Prostate gland (tissue), 2 donors: ENCODE measurements at regions not wholly inside any gene's neighbourhood (a gene's known extent, or its start where the extent isn't known, plus 50 kb on each side); places are given as distances from the start of the nearest gene placed in this dataset.

Experiments used
- DNase-seq: peaks from one replicate; pipeline ENCODE4 v3.0.0-alpha.2; 2019; ENCODE audit warnings: low spot score
- H3K27ac ChIP-seq, 2 donors: fragments of 200-600 bp; sonication (generic); 2 replicates each; pipeline ENCODE4 v1.5.1; 2017 to 2019
- H3K27me3 ChIP-seq: fragments of 200-600 bp; sonication (generic); replicated peaks from 2 replicates; pipeline ENCODE4 v1.5.1; 2019; ENCODE audit not compliant: insufficient read depth
- H3K36me3 ChIP-seq, 2 donors: fragments of 200-600 bp; sonication (generic); 1 replicate in 1 of 2; 2 replicates in 1 of 2; pipeline versions ENCODE4 v1.5.1 to v1.8.1; 2017 to 2019
- H3K4me1 ChIP-seq: fragments of 200-600 bp; sonication (generic); replicated peaks from 2 replicates; pipeline ENCODE4 v1.5.1; 2019
- H3K4me3 ChIP-seq, 2 donors: fragments of 200-600 bp; sonication (generic); 2 replicates each; pipeline ENCODE4 v1.5.1; 2017 to 2019
- H3K9me3 ChIP-seq: fragments of 200-600 bp; sonication (generic); 2 replicates; pipeline ENCODE4 v1.5.1; 2017
- CTCF ChIP-seq, 4 experiments: fragments of 200-600 bp in 2 of 4; fragments of 450-650 bp in 2 of 4; sonication (generic) in 2 of 4; IDR thresholded peaks; 1 replicate in 3 of 4; 2 replicates in 1 of 4; pipeline ENCODE4 v1.5.1; 2016 to 2019; ENCODE audit warnings: antibody characterized with exemption in 4 of 4, mild to moderate bottlenecking in 2 of 4, moderate library complexity in 2 of 4
- POLR2A ChIP-seq: fragments of 450-650 bp; IDR thresholded peaks from one replicate; pipeline ENCODE4 v1.6.1; 2016; ENCODE audit warnings: antibody characterized with exemption, mild to moderate bottlenecking
- POLR2AphosphoS5 ChIP-seq: sonication (generic); formaldehyde crosslinking; IDR thresholded peaks from one replicate; pipeline ENCODE4 v1.6.1; 2017; ENCODE audit warnings: antibody characterized with exemption
- WGBS: methylation state at CpG from one replicate; pipeline ENCODE4 v1.1.5; 2018; 5-methylcytosine and 5-hydroxymethylcytosine counted together
- intact Hi-C: fragments of 100-400 bp; cut with DNase I; formaldehyde crosslinking; loops from one replicate; pipeline ENCODE4 v1.14.2; 2022

DNA sequence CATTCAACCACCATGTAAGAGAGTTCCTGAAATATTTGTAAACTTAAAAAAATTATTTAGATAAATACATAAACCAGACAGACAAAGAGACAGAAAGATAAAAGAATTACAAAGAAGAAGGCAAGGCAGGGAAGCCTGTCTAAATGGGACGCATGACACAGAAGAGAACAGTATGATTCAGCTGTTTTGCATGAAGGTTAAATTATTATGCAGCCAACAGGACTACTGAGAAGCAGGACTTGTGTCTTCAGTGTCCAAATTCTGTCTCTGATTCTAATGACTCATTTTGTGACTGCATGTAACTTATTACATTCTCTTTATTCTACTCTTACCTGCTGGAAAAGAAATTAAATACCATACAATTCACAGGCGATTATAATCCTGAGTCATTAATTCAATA, 340.4 kb upstream of the KCNMB2 start:
- no peak for TF ChIP-seq POLR2AphosphoS5
- TF ChIP-seq POLR2A: no peak
- TF ChIP-seq CTCF (IDR thresholded peaks at IDR 0.05): no peak
- no peak overlapping the region for H3K27ac ChIP-seq
- no peak overlapping the region for H3K4me3 ChIP-seq
- H3K27me3 ChIP-seq: no peaks in the 10 kb centered on the region
- 64% methylated on average over 2 of the region's 2 CpGs for WGBS
- no peaks in the 10 kb centered on the region for H3K4me1 ChIP-seq
- H3K36me3 ChIP-seq: no peaks in the 10 kb centered on the region
- no peaks in the 10 kb centered on the region for H3K9me3 ChIP-seq
- intact Hi-C loops: no loop called here
- no peak for DNase-seq

DNA sequence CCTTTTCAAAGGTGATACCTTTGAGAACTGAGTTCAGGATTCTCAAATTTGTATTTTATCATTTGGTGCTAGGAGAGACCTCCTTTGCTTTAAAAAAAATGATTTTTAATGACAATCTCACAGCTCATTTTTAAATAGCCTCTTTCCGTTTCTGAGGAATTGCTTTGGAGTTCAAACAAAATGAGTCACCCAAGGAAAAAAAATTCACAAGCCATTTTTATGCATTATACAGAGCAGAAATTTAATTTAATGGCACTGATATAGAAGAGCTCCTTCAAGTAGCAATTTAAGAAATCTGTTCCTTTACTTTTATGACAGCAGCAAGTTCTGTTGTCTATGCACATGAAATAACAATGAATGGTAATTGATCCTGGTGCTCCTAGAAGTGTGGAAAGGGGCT, 337.9 kb upstream of the KCNMB2 start:
- no peaks in the 10 kb centered on the region for H3K9me3 ChIP-seq
- no peaks in the 10 kb centered on the region for H3K27me3 ChIP-seq
- 31% methylated on average over 1 of the region's 1 CpG for WGBS
- no peak overlapping the region for H3K4me3 ChIP-seq
- TF ChIP-seq CTCF (IDR thresholded peaks at IDR 0.05): no peak
- TF ChIP-seq POLR2A: no peak
- H3K4me1 ChIP-seq: no peaks in the 10 kb centered on the region
- intact Hi-C loops: no loop called here
- no peak overlapping the region for H3K27ac ChIP-seq
- no peaks in the 10 kb centered on the region for H3K36me3 ChIP-seq
- DNase-seq: no peak

DNA sequence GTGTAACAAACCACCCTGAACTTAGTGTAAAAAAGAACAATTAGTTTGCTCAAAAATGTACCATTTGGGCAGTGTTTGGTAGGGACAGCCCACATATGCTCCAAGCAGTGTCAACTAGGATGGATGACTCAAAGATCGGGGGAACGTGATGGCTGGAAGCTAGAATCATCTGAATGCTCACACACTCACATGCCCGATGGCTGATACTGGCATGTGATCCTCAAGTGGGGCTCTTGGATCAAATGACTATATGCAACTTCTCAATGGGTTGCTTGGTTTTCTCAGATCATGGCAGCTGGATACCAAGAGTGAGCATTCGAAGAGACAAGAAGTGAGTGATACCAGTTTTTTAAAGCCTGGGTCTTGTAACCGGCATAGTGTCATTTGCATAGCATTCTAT, 335.9 kb upstream of the KCNMB2 start:
- no peaks in the 10 kb centered on the region for H3K9me3 ChIP-seq
- intact Hi-C loops: no loop called here
- 95% methylated on average over 5 of the region's 5 CpGs for WGBS
- H3K4me3 ChIP-seq: no peak overlapping the region
- TF ChIP-seq CTCF (IDR thresholded peaks at IDR 0.05) (no peak), POLR2A (no peak), POLR2AphosphoS5 (no peak)
- no peak overlapping the region for H3K27ac ChIP-seq
- no peaks in the 10 kb centered on the region for H3K27me3 ChIP-seq
- no peak for DNase-seq
- no peaks in the 10 kb centered on the region for H3K4me1 ChIP-seq
- H3K36me3 ChIP-seq: no peaks in the 10 kb centered on the region

DNA sequence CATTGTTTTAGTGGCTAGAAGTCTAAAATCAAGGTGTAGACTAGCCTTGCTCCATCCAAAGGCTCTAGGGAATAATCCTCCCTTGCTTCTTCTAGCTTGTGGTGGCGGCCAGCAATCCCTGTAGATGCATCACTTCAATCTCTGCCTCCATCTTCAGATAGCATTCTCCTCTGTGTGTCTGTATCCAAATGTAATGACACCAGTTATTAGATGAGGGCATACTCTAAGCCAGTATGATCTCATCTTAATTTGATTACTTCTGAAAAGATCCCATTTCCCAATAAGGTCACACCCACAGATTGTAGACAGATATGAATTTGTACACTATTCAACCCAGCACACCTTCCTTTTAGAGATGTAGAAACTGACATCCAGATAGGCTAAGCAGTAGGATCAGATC, 334.5 kb upstream of the KCNMB2 start:
- no peak for TF ChIP-seq POLR2A
- no peak for TF ChIP-seq POLR2AphosphoS5
- no peak for TF ChIP-seq CTCF (IDR thresholded peaks at IDR 0.05)
- Histone ChIP-seq H3K4me3 (no peak overlapping the region), H3K9me3 (no peaks in the 10 kb centered on the region), H3K4me1 (no peaks in the 10 kb centered on the region), H3K27ac (no peak overlapping the region), H3K36me3 (no peaks in the 10 kb centered on the region), H3K27me3 (no peaks in the 10 kb centered on the region)
- 100% methylated on average over 1 of the region's 1 CpG for WGBS
- intact Hi-C loops: no loop called here
- DNase-seq: no peak

DNA sequence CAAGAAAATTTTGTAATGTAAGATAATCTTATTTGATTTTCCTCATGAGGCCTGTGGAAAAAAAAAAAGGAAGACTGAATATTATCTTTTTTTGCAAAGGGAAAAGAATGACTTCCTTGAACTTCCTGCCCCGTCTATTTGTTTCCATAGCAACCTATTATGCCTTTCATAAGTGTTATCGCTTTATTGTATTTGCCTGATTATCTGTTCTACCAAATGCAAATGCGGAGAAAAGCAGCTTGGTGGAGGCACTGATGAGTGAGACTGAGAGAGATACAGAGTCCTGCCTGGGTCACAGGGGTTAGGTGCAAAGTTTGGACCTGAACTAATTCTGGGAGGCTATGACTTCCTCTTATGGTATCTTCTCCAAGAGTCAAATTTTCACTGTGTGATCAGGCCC, 334.0 kb upstream of the KCNMB2 start:
- no peak for TF ChIP-seq POLR2AphosphoS5
- no peak for TF ChIP-seq POLR2A
- TF ChIP-seq CTCF (IDR thresholded peaks at IDR 0.05): no peak
- Histone ChIP-seq H3K27ac (no peak overlapping the region), H3K9me3 (no peaks in the 10 kb centered on the region), H3K4me3 (no peak overlapping the region), H3K27me3 (no peaks in the 10 kb centered on the region), H3K36me3 (no peaks in the 10 kb centered on the region), H3K4me1 (no peaks in the 10 kb centered on the region)
- intact Hi-C loops: no loop called here
- no peak for DNase-seq
- 65% methylated on average over 3 of the region's 3 CpGs for WGBS
